Activated CD4-positive, alpha-beta T cell treated with anti-CD3 and anti-CD28 coated beads for 1 hour (primary cell): ENCODE measurements at regions not wholly inside any gene's neighbourhood (a gene's known extent, or its start where the extent isn't known, plus 50 kb on each side); places are given as distances from the start of the nearest gene placed in this dataset.
"Not testable (repeated sequence)": the region's sequence is repeated elsewhere in the genome, so short reads cannot be mapped to it uniquely, and the experiment has no call there.

Source experiments
- DNase-seq: peaks from one replicate; pipeline ENCODE4 v3.0.0-alpha.2; 2020

- no peak for DNase-seq
These were observed 51.4 kb upstream of the S1PR1 start for GRCh38 chr1:101185421-101185820.

GRCh38 chr1:101183388-101183699 lies 53.5 kb upstream of the S1PR1 start:
- no peak for DNase-seq

- DNase-seq: no peak
These were observed 54.0 kb upstream of the S1PR1 start for GRCh38 chr1:101182627-101183387.

DNA sequence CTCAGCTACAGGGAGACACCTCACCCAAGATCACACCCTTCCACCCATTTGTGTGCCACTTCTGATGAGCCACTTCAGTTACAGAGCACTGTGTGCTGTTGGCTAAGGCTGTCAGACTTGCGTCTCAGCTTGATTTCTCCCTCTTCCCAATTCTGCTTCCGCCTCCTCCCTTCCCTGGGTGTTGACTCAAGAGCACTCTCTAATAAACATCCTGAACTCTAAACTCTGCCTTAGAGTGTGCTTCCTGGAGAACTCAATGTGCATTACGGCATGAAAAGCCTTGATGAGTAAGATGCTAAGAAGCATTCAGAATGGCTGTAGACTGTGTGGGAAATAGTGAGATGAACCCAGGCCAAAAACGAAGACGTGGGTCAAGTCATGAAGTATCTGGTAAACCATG lies 54.9 kb upstream of the S1PR1 start:
- DNase-seq: no peak

GRCh38 chr1:101178688-101179491 lies 57.9 kb upstream of the S1PR1 start:
- DNase-seq: no peak

DNA sequence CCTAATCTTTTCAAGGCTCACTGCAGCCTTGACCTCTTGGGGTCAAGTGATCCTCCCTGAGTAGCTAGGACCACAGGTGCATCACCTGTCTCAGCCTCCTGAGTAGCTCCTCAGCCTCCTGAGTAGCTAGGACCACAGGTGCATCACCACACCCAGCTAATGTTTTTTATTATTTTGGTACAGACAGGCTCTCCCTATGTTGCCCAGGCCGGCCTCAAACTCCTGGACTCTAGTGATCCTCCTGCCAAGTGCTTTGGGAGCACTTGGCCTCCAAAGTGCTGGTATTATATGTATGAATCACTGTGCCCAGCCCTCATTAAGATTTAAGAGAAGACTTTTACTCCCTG lies 58.5 kb upstream of the S1PR1 start:
- no peak for DNase-seq

- no peak for DNase-seq
These were observed 60.9 kb upstream of the S1PR1 start for GRCh38 chr1:101175886-101176285.

- DNase-seq: no peak
These were observed 61.4 kb upstream of the S1PR1 start for GRCh38 chr1:101175466-101175865.

DNA sequence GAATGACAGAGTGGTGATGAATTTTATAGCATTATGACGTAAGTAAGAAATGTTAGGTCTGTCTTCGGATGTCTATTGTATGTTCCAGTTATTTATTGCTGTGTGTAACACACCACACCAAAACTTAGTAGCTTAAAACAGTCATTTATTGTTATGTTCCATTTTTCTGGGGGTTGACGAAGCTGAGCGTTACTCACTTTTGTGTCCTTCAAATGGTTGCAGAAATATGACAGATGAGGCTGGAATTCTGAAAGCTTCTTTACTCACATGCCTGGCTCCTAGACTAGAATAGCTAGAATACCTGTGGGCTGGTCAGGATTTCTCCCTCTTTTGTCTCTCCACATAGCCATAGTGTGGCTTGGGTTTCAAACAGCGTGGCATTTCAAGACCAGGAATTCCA lies 62.1 kb upstream of the S1PR1 start:
- DNase-seq: no peak

DNA sequence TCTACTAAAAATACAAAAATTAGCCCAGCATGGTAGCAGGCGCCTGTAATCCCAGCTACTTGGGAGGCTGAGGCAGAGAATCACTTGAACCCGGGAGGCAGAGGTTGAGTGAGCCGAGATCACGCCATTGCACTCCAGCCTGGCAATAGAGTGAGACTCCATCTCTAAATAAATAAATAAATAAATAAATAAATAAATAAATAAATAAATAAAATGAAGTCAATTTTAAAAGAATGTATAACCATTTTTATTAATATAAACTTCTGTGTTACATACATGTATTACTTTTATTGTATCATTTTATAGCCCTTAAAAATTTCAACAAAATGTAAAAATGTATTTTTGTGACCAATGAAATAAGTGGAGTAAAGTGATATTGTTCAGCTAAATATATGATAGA lies 62.5 kb upstream of the S1PR1 start:
- not testable (repeated sequence) for DNase-seq

DNA sequence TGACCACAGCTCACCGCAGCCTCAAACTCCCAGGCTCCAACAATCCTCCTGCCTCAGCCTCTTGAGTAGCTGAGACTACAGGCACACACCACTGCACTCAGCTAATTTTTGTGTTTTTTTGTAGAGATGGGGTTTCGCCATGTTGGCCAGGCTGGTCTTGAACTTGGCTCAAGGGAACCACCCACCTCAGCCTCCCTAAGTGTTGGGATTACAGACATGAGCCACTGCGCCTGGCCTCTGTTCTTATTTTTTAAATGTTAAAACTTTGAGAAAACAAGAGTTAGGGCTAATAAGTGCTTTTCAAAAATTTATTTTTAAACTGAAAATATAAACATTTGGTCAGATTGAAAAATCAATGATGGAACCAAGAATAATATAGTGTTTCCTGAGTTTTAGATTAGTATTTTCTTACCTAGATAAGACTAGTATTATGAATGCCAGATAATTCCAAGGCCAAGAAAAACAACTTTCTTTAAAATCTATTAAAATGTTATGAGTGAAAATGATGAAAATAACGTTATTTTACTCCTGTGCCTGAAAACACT lies 66.2 kb upstream of the S1PR1 start:
- no peak for DNase-seq

DNA sequence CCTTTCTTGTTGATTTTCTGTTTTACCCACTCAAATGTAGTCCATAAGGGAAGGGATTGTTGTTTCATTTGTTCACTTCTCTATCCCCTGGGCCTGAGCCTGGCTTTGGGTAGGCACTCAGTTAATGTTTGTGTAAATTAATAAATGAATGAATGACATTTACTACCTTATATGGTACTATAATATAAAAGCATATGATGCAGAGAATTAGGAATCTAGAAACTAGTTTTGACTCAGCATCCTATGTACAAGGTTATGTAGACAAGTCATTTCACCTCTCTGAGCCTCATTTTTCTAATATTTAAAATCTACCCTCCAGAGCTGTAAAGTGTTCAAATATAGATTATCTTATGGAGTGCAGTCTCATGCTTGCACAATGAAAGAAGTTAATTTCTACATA lies 68.9 kb upstream of the S1PR1 start:
- DNase-seq: no peak

DNA sequence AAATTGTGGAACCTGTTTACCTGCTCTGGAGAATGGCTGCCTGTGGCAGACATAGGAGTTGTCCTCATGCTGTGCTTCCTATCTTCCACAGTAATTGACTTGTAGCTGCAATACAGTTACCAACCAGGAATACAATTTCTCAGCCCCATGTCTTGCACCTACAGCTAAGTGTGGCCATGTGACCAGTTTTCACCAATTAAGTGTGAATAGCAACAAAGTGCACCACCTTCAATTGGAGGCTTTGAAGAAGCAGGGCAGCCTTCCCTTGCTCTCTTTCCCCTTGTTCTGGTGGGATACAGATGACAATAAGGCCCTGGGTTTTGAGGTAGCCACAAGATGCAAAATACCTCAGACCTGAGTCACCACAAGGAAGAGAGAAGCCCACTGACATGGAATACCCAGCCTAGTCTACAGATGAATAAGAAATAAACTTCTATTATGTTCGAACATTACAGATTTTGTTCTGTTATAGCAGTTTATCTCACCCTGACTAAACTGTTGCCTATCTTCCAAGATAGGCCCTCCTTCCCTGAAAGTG lies 70.2 kb upstream of the S1PR1 start:
- DNase-seq: no peak

DNA sequence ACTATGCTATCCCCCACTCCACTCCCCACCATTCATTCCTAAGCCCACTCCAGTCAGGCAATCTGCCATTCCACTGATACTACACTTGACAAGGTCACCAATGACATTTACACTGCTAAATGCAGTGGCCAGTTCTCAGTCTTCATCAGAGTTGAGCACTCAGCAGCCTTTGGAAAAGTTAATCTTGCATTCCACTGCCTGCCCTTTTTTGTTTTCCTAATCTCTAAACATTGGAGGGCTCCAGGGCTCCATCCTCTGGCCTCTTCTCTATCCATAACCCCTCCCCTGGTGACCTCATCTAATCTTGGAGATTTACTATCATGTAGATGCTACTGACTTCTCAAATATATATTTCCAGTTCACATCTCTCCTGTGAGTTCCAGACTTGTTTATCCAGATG lies 70.9 kb upstream of the S1PR1 start:
- no peak for DNase-seq

DNA sequence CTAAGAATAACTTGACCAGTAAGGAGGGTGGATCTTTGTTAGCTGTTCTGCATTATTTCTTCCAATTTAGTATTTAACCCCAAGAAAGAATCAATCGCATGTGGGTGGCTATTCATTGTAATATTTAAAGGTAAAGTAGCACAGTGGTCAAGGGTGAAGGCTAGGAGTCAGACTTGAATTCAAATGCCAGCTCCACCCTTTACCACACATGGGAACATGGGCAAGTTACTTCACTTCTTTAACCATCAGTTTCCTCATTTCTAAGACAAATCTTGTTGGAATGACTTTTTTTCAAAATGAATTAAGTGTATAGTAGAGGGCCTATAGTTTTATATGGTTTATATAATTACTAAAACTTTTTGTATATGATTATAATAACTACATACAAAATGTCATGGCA lies 71.3 kb upstream of the S1PR1 start:
- no peak for DNase-seq

GRCh38 chr1:101164776-101165175 lies 72.0 kb upstream of the S1PR1 start:
- no peak for DNase-seq

GRCh38 chr1:101162736-101163735 lies 73.8 kb upstream of the S1PR1 start:
- DNase-seq: no peak

GRCh38 chr1:101162300-101162699 lies 74.5 kb upstream of the S1PR1 start:
- DNase-seq: no peak

DNA sequence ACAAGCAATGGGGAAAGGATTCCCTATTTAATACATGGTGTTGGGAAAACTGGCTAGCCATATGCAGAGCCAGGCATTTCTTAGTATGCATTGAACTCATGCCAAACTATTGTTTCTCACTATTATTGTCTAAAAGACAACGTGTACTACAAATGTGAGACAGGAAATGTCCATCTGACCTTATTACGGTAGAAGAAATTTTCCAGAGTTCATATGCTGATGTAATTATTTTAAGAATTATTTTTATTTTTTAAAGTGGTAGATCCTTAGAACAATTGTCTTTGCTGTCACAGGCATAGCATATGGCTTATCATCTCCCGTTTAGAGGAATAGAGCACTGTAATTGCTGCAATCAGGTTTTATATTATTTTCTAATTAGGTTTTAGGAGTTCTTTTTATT lies 75.2 kb upstream of the S1PR1 start:
- no peak for DNase-seq

DNA sequence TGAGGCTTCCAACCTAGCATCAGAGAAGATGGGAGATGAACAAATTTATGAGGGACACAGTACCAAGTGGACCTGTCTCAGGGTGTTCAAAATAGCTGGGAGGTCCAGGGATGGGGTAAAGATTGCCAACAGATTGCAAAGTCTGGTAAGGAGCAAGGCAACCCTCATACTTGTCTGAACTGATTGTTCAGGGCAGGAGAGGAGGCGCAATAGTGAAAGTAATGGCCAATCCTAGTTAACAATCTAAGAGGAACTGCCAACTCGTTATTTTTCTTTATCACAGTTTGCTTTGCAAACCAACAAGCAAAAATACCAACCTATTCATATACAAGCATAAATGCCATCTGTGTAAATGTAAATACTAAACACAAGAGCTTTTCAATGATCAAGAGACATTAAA lies 78.4 kb upstream of the S1PR1 start:
- DNase-seq: no peak

- DNase-seq: no peak
These were observed 82.3 kb upstream of the S1PR1 start for GRCh38 chr1:101154547-101154946.

DNA sequence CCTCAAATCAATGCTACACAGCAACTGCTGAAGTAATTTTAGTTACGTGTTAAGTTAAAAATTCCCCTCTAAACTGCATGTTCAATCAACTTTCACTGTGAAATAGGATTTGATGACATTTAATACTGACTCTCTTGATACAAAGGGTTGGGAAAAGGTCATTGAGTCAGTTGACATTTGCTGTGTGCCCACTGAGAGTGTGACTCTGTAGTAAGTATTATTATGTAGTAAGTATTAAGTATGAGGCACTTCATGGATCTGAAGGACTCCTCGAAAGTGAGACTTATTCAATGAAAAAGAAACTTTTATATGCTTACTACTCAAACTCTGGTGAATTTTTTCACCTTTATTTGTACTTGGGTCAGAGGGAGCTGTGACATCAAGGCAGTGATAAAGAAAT lies 83.1 kb upstream of the S1PR1 start:
- DNase-seq: no peak

DNA sequence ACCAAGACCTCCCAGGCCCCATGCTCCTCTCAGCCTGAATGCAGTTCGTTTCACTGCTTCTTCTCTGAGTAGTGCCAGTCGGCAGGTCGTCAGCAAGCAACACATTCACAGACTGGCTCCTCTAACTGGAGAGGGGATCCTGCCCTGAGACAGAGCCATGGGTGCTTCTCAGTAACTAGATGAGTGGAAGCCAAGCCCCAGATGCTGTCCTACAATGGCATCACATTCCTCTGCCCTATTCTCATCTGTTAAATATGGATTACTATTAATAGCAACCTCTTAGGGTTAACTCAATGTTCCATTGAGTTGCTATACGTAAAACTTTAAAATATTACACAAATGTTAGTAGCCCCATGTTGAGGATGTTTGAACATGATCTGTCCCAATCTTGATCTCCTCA lies 84.2 kb upstream of the S1PR1 start:
- DNase-seq: no peak
